GM08714 (cell line): ENCODE measurements at regions not wholly inside any gene's neighbourhood (a gene's known extent, or its start where the extent isn't known, plus 50 kb on each side); places are given as distances from the start of the nearest gene placed in this dataset.

Experiments used
- H3K4me3 ChIP-seq: fragments of 200-500 bp; sonication (Bioruptor generic); 2 replicates; pipeline ENCODE4 v1.5.1; 2014; ENCODE audit warnings: mild to moderate bottlenecking, low read length, inconsistent platforms
- ZNF274 ChIP-seq: IDR thresholded peaks from 2 replicates; pipeline ENCODE4 v1.6.1; 2012; ENCODE audit warnings: mild to moderate bottlenecking, low read depth, low read length

GRCh38 chr2:736939-737338 is 59.7 kb upstream of the TMEM18 start:
- TF ChIP-seq ZNF274, result no peak
- no peak overlapping the region for H3K4me3 ChIP-seq

- H3K4me3 ChIP-seq, result no peak overlapping the region
These were observed 58.5 kb upstream of the TMEM18 start for GRCh38 chr2:735670-736218.

DNA sequence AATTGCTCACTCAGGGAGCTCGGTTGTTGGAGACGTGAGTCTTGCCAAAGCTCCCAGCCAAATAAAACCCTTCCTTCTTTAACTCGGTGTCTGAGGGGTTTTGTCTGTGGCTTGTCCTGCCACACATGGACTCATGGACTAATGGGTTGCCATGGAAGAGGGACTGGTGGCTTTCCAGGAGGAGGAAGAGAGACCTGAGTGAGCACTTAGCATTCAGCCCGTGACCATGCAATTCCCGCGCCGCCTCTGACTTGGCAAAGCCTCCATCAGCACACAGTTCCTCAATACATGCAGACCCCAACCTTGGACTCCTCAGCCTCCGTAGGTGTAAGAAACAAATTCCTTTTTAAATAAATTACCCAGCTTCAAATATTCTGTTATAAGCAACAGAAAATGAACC is 57.3 kb upstream of the TMEM18 start:
- no peak overlapping the region for H3K4me3 ChIP-seq
- TF ChIP-seq ZNF274, result no peak

More at GRCh38 chr2:735670-736218, 58.5 kb upstream of the TMEM18 start:
- TF ChIP-seq ZNF274, result no peak

- TF ChIP-seq ZNF274, result no peak
- no peak overlapping the region for H3K4me3 ChIP-seq
These were observed 56.3 kb upstream of the TMEM18 start for GRCh38 chr2:733495-733894.

- no peak for TF ChIP-seq ZNF274
- no peak overlapping the region for H3K4me3 ChIP-seq
These were observed 55.8 kb upstream of the TMEM18 start for GRCh38 chr2:733001-733400.

DNA sequence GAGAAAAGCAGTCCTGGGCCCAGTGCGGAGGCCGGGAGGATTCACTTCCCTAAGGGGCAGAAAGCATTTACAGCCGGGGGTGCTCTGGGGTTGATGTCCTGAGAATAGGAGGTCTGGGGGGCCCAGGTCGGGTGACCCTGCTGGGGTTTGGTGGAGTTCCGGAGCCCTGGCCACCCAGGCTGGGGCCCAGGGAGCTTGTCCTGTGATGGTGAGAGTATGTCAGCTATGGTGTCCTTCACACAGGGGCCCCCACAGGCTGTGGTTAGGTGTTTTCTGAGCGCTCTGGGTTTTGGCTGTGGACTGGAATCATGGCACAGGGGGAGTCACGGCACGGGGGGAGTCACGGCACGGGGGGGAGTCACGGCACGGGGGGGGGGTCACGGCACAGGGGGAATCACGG is 54.5 kb upstream of the TMEM18 start:
- TF ChIP-seq ZNF274, result no peak
- H3K4me3 ChIP-seq, result no peak overlapping the region

- no peak overlapping the region for H3K4me3 ChIP-seq
- TF ChIP-seq ZNF274, result no peak
These were observed 52.2 kb upstream of the TMEM18 start for GRCh38 chr2:729376-729861.

GRCh38 chr2:728165-728564 is 51.0 kb upstream of the TMEM18 start:
- TF ChIP-seq ZNF274, result no peak
- no peak overlapping the region for H3K4me3 ChIP-seq

DNA sequence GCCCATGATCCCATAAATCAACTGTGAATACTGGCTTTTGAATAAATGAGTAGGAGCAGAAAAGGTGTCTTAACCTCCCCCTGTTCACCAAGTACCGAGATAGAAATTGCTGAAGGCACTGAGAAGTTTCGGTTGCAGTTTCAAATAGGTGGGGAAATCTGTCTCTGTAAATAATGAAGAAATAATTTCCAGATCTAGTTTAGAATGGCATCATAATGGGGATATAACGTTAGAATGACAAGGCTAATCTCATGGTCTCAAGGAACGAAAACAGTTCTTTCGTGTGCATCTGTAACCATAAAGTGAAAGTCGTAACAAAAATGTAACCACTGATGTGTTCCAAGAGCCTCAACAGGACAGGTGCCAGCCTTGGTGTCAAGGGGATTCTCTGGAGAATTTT is 49.9 kb upstream of the TMEM18 start:
- no peak for TF ChIP-seq ZNF274
- no peak overlapping the region; the same call in 1 of the 2 replicates for H3K4me3 ChIP-seq
